Small intestine (tissue), 7 donors: ENCODE measurements at regions not wholly inside any gene's neighbourhood (a gene's known extent, or its start where the extent isn't known, plus 50 kb on each side); places are given as distances from the start of the nearest gene placed in this dataset.
"Not testable (repeated sequence)": the region's sequence is repeated elsewhere in the genome, so short reads cannot be mapped to it uniquely, and the experiment has no call there.

Experiments used
- DNase-seq, 2 donors: peaks; one replicate each; pipeline versions ENCODE4 v3.0.0 to v3.0.0-alpha.2; 2013
- FAIRE-seq: peaks from 2 replicates; lab custom pipeline; 2012; peaks lifted over from hg19 to GRCh38; lab: Jason Lieb, UNC
- H3K27ac ChIP-seq, 3 donors: one replicate each; pipeline ENCODE4 v1.5.1; 2013; ENCODE audit warnings: low read length in 2 of 3, mild to moderate bottlenecking in 2 of 3, control low read depth in 1 of 3, inconsistent platforms in 1 of 3, low read depth in 1 of 3, moderate library complexity in 1 of 3
- H3K27me3 ChIP-seq, 3 donors: one replicate each; pipeline ENCODE4 v1.6.1; 2013; ENCODE audit warnings: low read length in 3 of 3, inconsistent platforms in 1 of 3; ENCODE audit not compliant: control insufficient read depth in 3 of 3, insufficient read depth in 3 of 3
- H3K36me3 ChIP-seq, 3 donors: one replicate each; pipeline ENCODE4 v1.6.1; 2013; ENCODE audit warnings: low read length in 3 of 3, inconsistent platforms in 1 of 3, low read depth in 1 of 3, mild to moderate bottlenecking in 1 of 3, moderate library complexity in 1 of 3; ENCODE audit not compliant: control insufficient read depth in 3 of 3, insufficient read depth in 2 of 3
- H3K4me1 ChIP-seq, 3 donors: one replicate each; pipeline ENCODE4 v1.6.1; 2013; ENCODE audit warnings: low read length in 2 of 3, inconsistent platforms in 1 of 3, low read depth in 1 of 3, mild to moderate bottlenecking in 1 of 3, moderate library complexity in 1 of 3; ENCODE audit not compliant: control insufficient read depth in 3 of 3, insufficient read depth in 2 of 3
- H3K4me3 ChIP-seq, 3 donors: one replicate each; pipeline ENCODE4 v1.5.1; 2013; ENCODE audit warnings: low read length in 3 of 3, control low read depth in 1 of 3, inconsistent platforms in 1 of 3, low read depth in 1 of 3, mild to moderate bottlenecking in 1 of 3, moderate library complexity in 1 of 3
- H3K9me3 ChIP-seq, 2 donors: one replicate each; pipeline ENCODE4 v1.6.1; 2013; ENCODE audit warnings: low read depth in 1 of 2, low read length in 1 of 2; ENCODE audit not compliant: control insufficient read depth in 2 of 2, insufficient read depth in 1 of 2
- WGBS, 3 donors: extraction: QIAGEN DNeasy Blood & Tissue Kit; methylation state at CpG; one replicate each; pipeline ENCODE4 v1.1.7; 2013; 5-methylcytosine and 5-hydroxymethylcytosine counted together
- donor health status: healthy with polysubstance abuse.
- donor health status: control.
- donor health status: control.
- donor health status: Bipolar disorder and iron deficiency.
- donor health status: healthy.

DNA sequence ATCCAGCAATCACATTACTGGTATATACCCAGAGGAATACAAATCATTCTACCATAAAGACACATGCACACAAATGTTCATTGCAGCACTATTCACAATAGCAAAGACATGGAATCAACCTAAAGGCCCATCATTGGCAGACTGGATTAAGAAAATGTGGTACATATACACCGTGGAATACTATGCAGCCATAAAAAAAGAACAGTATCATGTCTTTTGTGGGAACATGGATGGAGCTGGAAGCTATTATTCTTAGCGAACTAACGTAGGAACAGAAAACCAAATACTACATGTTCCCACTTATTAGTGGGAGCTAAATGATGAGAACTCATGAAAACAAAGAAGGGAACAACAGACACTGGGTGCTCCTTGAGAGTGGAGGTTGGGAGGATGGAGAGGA lies 60.9 kb downstream of the PGRMC1 start:
- not testable (repeated sequence) for H3K4me3 ChIP-seq, H3K4me1 ChIP-seq, H3K36me3 ChIP-seq, H3K27ac ChIP-seq, H3K9me3 ChIP-seq, DNase-seq, FAIRE-seq, H3K27me3 ChIP-seq
- WGBS, 3 donors = 82 to 96% (median 95%) methylated on average over 3 of the region's 3 CpGs

DNA sequence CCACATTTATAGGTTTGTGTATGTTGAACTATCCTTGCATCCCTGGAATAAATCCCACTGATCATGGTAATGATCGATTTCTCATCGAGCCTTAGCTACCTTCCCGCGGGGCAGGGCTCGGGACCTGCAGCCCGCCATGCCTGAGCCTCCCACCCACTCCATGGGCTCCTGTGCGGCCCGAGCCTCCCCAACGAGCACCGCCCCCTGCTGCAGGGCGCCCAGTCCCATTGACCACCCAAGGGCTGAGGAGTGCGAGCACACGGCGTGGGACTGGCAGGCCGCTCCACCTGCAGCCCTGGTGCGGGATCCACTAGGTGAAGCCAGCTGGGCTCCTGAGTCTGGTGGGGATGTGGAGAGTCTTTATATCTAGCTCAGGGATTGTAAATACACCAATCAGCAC lies 63.7 kb downstream of the PGRMC1 start:
- WGBS, 3 donors = 95 to 100% (median 96%) methylated on average over 13 to 16 of the region's 16 CpGs
- H3K36me3 ChIP-seq, DNase-seq, H3K4me1 ChIP-seq, H3K27ac ChIP-seq, FAIRE-seq, H3K4me3 ChIP-seq, H3K27me3 ChIP-seq, H3K9me3 ChIP-seq: not testable (repeated sequence)

DNA sequence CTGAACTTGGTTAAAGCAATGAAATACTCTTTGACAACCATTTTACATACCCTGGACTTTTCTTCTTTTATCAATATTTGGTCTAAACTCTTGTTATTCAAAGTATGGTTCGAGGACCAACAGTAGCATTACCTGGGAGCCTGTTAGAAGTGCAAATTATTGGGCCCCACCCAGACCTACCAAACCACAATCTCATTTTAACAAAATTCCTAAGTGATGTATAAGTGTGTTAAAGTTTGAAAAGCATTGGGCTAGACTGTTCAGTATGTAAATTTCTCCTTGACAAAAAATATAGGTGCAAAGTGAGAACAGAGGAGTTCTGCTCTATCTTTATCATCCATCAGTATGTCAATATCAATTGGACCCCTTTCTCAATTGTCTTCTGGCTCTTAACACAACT lies 67.1 kb downstream of the PGRMC1 start:
- Histone ChIP-seq H3K36me3 (no peaks in the 10 kb centered on the region), H3K27ac (no peak overlapping the region), H3K4me1 (no peaks in the 10 kb centered on the region), H3K27me3 (peaks cover 0 to 2% (median 0%) of the 10 kb centered on the region in 3 donors), H3K4me3 (no peak overlapping the region), H3K9me3 (no peaks in the 10 kb centered on the region)
- WGBS, 3 donors = 63 to 89% (median 89%) methylated on average over 1 of the region's 1 CpG
- FAIRE-seq (no peak), DNase-seq (no peak)

DNA sequence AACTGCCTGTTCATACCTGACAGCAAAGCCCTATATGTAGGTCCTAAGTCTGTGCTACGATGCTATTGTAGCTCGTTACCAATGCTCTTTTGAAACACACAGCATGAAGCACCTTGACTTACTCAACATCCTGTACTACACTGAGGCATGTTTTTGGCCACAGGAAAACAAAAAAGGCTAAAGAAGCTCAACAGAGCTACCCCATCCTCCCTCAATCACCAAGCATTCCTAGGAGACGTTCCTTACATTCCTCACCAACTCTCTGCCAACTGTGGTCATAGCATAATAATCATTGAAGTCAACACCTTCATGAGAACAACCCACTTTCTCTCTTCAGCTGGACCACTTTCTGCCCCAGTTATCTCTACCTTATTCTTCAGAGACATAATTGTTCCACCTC lies 73.7 kb upstream of the SLC25A43 start:
- WGBS, 3 donors = 72 to 86% (median 84%) methylated on average over 3 of the region's 3 CpGs
- Histone ChIP-seq H3K4me1 (no peaks in the 10 kb centered on the region), H3K9me3 (no peaks in the 10 kb centered on the region), H3K36me3 (no peaks in the 10 kb centered on the region), H3K4me3 (no peak overlapping the region), H3K27me3 (no peaks in the 10 kb centered on the region), H3K27ac (no peak overlapping the region)
- no peak for DNase-seq
- no peak for FAIRE-seq

DNA sequence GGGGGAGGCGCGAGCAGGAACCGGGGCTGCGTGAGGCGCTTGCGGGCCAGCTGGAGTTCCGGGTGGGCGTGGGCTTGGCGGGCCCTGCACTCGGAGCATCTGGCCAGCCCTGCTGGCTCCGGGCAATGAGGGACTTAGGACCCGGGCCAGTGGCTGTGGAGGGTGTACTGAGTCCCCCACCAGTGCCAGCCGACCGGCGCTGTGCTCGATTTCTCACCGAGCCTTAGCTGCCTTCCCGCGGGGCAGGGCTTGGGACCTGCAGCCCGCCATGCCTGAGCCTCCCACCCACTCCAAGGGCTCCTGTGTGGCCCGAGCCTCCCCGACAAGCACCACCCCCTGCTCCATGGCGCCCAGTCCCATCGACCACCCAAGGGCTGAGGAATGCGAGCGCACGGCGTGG lies 67.3 kb upstream of the SLC25A43 start:
- H3K9me3 ChIP-seq, H3K4me3 ChIP-seq, DNase-seq, H3K36me3 ChIP-seq, FAIRE-seq, H3K4me1 ChIP-seq, H3K27me3 ChIP-seq, H3K27ac ChIP-seq: not testable (repeated sequence)
- 93 to 98% (median 97%) methylated on average over 6 to 28 of the region's 28 CpGs for WGBS, 3 donors

DNA sequence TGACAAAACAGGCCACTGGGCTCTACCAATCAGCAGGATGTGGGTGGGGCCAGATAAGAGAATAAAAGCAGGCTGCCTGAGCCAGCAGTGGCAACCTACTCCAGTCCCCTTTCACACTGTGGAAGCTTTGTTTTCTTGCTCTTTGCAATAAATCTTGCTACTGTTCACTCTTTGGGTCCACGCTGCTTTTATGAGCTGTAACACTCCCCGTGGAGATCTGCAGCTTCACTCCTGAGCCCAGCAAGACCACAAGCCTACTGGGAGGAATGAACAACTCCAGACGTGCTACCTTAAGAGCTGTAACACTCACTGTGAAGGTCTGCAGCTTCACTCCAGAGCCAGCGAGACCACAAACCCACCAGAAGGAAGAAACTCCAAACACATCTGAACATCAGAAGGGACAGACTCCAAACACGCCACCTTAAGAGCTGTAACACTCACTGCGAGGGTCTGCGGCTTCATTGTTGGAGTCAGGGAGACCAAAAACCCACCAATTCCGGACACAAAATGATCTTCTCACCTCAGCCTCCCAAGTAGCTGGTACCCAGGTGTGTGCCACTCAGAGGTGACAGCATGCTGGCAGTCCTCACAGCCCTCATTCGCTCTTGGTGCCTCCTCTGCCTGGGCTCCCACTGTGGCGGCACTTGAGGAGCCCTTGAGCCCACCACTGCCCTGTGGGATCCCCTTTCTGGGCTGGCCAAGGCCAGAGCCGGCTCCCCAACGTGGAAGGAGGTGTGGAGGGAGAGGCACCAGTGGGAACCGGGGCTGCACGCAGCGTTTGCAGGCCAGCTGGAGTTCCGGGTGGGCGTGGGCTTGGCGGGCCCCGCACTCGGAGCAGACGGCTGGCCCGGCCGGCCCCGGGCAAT lies 66.0 kb upstream of the SLC25A43 start:
- FAIRE-seq, H3K4me3 ChIP-seq, H3K4me1 ChIP-seq, H3K27ac ChIP-seq, H3K36me3 ChIP-seq, H3K27me3 ChIP-seq, H3K9me3 ChIP-seq, DNase-seq: not testable (repeated sequence)
- WGBS, 3 donors = 82 to 88% (median 86%) methylated on average over 9 to 24 of the region's 24 CpGs

DNA sequence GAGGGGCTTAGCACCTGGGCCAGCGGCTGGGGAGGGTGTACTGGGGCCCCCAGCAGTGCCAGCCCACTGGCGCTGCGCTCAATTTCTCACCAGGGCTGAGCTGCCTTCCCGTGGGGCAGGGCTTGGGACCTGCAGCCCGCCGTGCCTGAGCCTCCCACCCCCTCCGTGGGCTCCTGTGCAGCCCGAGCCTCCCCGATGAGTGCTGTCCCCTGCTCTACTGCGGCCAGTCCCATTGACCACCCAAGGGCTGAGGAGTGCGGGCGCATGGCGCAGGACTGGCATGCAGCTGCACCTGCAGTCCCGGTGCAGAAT lies 65.5 kb upstream of the SLC25A43 start:
- not testable (repeated sequence) for H3K27me3 ChIP-seq, FAIRE-seq, H3K4me1 ChIP-seq, H3K4me3 ChIP-seq, DNase-seq, H3K36me3 ChIP-seq, H3K9me3 ChIP-seq, H3K27ac ChIP-seq
- WGBS, 3 donors = 88 to 94% (median 89%) methylated on average over 10 to 14 of the region's 14 CpGs

DNA sequence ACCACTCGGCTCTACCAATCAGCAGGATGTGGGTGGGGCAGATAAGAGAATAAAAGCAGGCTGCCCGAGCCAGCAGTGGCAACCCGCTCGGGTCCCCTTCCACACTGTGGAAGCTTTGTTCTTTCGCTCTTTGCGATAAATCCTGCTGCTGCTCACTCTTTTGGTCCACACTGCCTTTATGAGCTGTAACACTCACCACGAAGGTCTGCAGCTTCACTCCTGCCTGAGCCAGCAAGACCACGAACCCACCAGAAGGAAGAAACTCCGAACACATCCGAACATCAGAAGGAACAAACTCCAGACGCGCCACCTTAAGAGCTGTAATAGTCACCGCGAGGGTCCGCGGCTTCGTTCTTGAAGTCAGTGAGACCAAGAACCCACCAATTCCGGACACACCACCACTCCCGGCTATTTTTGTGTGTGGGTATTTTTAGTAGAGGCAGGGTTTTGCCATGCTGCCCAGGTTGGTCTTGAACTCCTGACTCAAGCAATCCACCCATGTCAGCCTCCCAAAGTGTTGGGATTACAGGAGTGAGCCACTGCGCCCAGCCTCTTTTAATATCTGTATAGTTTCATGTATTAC lies 64.6 kb upstream of the SLC25A43 start:
- FAIRE-seq, H3K27ac ChIP-seq, DNase-seq, H3K27me3 ChIP-seq, H3K36me3 ChIP-seq, H3K9me3 ChIP-seq, H3K4me3 ChIP-seq, H3K4me1 ChIP-seq: not testable (repeated sequence)
- WGBS, 3 donors = 88 to 91% (median 90%) methylated on average over 17 to 20 of the region's 20 CpGs
